K562 (cell line): ENCODE measurements at regions not wholly inside any gene's neighbourhood (a gene's known extent, or its start where the extent isn't known, plus 50 kb on each side); places are given as distances from the start of the nearest gene placed in this dataset.

Source experiments
- ARID2 ChIP-seq: fragments of 450-650 bp; IDR thresholded peaks from 2 replicates; pipeline ENCODE4 v1.6.1; 2017; ENCODE audit warnings: antibody characterized with exemption, mild to moderate bottlenecking
- CBX3 ChIP-seq, 2 experiments: IDR thresholded peaks; 1 replicate in 1 of 2; 2 replicates in 1 of 2; pipeline ENCODE4 v1.6.1; 2012; ENCODE audit warnings: inconsistent platforms in 2 of 2, low read length in 2 of 2, borderline replicate concordance in 1 of 2, control low read depth in 1 of 2
- CCAR2 ChIP-seq: fragments of 200-400 bp; formaldehyde crosslinking; IDR thresholded peaks from 2 replicates; pipeline ENCODE4 v1.6.1; 2017; ENCODE audit warnings: mild to moderate bottlenecking, low read depth, low read length
- CREM ChIP-seq: IDR thresholded peaks from 2 replicates; pipeline ENCODE4 v1.6.1; 2014; ENCODE audit warnings: antibody characterized with exemption, low read depth
- DMBX1 ChIP-seq: fragments of 250-450 bp; sonication (Bioruptor Pico); IDR thresholded peaks from 2 replicates; pipeline ENCODE4 v1.8.0; 2022; ENCODE audit warnings: inconsistent platforms, mild to moderate bottlenecking, moderate library complexity, borderline replicate concordance
- EHMT2 ChIP-seq: fragments of 450-650 bp; IDR thresholded peaks from 2 replicates; pipeline ENCODE4 v1.6.1; 2018; ENCODE audit warnings: antibody characterized with exemption
- ETV5 ChIP-seq: sonication (generic); formaldehyde crosslinking; IDR thresholded peaks from 2 replicates; pipeline ENCODE4 v1.4.0; 2020; ENCODE audit warnings: low read depth, mild to moderate bottlenecking, missing genetic modification reagents
- FOXM1 ChIP-seq, 2 experiments: fragments of 450-650 bp in 1 of 2; sonication (generic) in 1 of 2; formaldehyde crosslinking in 1 of 2; IDR thresholded peaks; 2 replicates each; pipeline versions ENCODE4 v1.6.1 to v1.9.0; 2017 to 2022; ENCODE audit warnings: low read depth in 2 of 2, mild to moderate bottlenecking in 2 of 2, missing genetic modification reagents in 1 of 2, moderate library complexity in 1 of 2
- GABPA ChIP-seq: fragments of 200-800 bp; sonication (Bioruptor generic); conservative IDR thresholded peaks from 2 replicates; pipeline ENCODE4 v1.6.1; 2016; ENCODE audit warnings: low read depth, missing genetic modification characterization, missing compliant biosample characterization
- HCFC1 ChIP-seq: IDR thresholded peaks from 2 replicates; pipeline ENCODE4 v1.6.1; 2012; ENCODE audit warnings: low read depth, low read length, improper control_type of control experiment
- HMGN3 ChIP-seq: IDR thresholded peaks from 2 replicates; pipeline ENCODE4 v1.6.1; 2011; ENCODE audit warnings: borderline replicate concordance, low read depth, mild to moderate bottlenecking, mixed read lengths, low read length; ENCODE audit not compliant: insufficient read length; ENCODE audit errors: extremely low read depth
- MCM3 ChIP-seq: fragments of 450-650 bp; IDR thresholded peaks from 2 replicates; pipeline ENCODE4 v1.6.1; 2016
- POLR2B ChIP-seq: fragments of 450-650 bp; IDR thresholded peaks from 2 replicates; pipeline ENCODE4 v1.6.1; 2018; ENCODE audit warnings: low read depth; ENCODE audit not compliant: partially characterized antibody
- PREB ChIP-seq: sonication (generic); formaldehyde crosslinking; IDR thresholded peaks from 2 replicates; pipeline ENCODE4 v1.8.1; 2023; ENCODE audit warnings: mild to moderate bottlenecking, missing genetic modification reagents
- RBFOX2 ChIP-seq: fragments of 200-400 bp; formaldehyde crosslinking; IDR thresholded peaks from 2 replicates; pipeline ENCODE4 v1.6.1; 2017; ENCODE audit warnings: low read depth, mild to moderate bottlenecking, low read length, moderate library complexity
- RBM14 ChIP-seq: fragments of 200-400 bp; formaldehyde crosslinking; IDR thresholded peaks from 2 replicates; pipeline ENCODE4 v1.6.1; 2018; ENCODE audit warnings: low read depth, mild to moderate bottlenecking, low read length, moderate library complexity, borderline replicate concordance; ENCODE audit not compliant: insufficient read depth
- SMARCA4 ChIP-seq: fragments of 450-650 bp; IDR thresholded peaks from 2 replicates; pipeline ENCODE4 v1.6.1; 2016
- TCF3 ChIP-seq: sonication (generic); formaldehyde crosslinking; IDR thresholded peaks from 2 replicates; pipeline ENCODE4 v1.4.0; 2020; ENCODE audit warnings: mild to moderate bottlenecking, missing genetic modification reagents
- TCFL5 ChIP-seq: fragments of 250-450 bp; sonication (Bioruptor Pico); conservative IDR thresholded peaks from 2 replicates; pipeline ENCODE4 v1.6.1; 2021; ENCODE audit warnings: mild to moderate bottlenecking, moderate library complexity, matching md5 sums
- TEAD1 ChIP-seq, 2 experiments: fragments of 450-650 bp in 1 of 2; sonication (generic) in 1 of 2; formaldehyde crosslinking; IDR thresholded peaks; 2 replicates each; pipeline versions ENCODE4 v1.4.0 to v1.8.0; 2020 to 2022; ENCODE audit warnings: mild to moderate bottlenecking in 2 of 2, missing genetic modification reagents in 1 of 2
- THRA ChIP-seq: fragments of 450-650 bp; IDR thresholded peaks from 2 replicates; pipeline ENCODE4 v1.6.1; 2017; ENCODE audit warnings: mild to moderate bottlenecking, moderate library complexity
- TRIM28 ChIP-seq: fragments of 450-650 bp; IDR thresholded peaks from 2 replicates; pipeline ENCODE4 v1.6.1; 2017
- TSC22D4 ChIP-seq: fragments of 450-650 bp; IDR thresholded peaks from 2 replicates; pipeline ENCODE4 v1.6.1; 2016; ENCODE audit warnings: missing genetic modification characterization, missing biosample characterization, control low read depth
- ZNF133 ChIP-seq: fragments of 250-450 bp; sonication (Bioruptor Pico); IDR thresholded peaks from 2 replicates; pipeline ENCODE4 v1.4.0; 2020; ENCODE audit warnings: mild to moderate bottlenecking
- ZNF140 ChIP-seq: fragments of 250-450 bp; sonication (Bioruptor Pico); IDR thresholded peaks from 2 replicates; pipeline ENCODE4 v1.8.0; 2021; ENCODE audit warnings: moderate library complexity, mild to moderate bottlenecking, inconsistent platforms
- ZNF174 ChIP-seq: fragments of 250-450 bp; sonication (Bioruptor Pico); IDR thresholded peaks from 2 replicates; pipeline ENCODE4 v1.4.0; 2020; ENCODE audit warnings: mild to moderate bottlenecking
- ZNF175 ChIP-seq: fragments of 200-800 bp; sonication (Bioruptor generic); IDR thresholded peaks from 2 replicates; pipeline ENCODE4 v1.6.1; 2016; ENCODE audit warnings: low read depth, mild to moderate bottlenecking, missing genetic modification characterization, missing compliant biosample characterization
- ZNF217 ChIP-seq: sonication (generic); formaldehyde crosslinking; IDR thresholded peaks from 2 replicates; pipeline ENCODE4 v1.8.0; 2022; ENCODE audit warnings: mild to moderate bottlenecking, missing genetic modification reagents
- ZNF224 ChIP-seq: sonication (generic); formaldehyde crosslinking; IDR thresholded peaks from 2 replicates; pipeline ENCODE4 v1.8.0; 2022; ENCODE audit warnings: mild to moderate bottlenecking, missing genetic modification reagents
- ZNF316 ChIP-seq: fragments of 450-650 bp; IDR thresholded peaks from 2 replicates; pipeline ENCODE4 v1.6.1; 2016
- ZNF324 ChIP-seq: fragments of 250-450 bp; sonication (Bioruptor Pico); IDR thresholded peaks from 2 replicates; pipeline ENCODE4 v1.4.0; 2020; ENCODE audit warnings: mild to moderate bottlenecking

- peak; percentile 60 for TF ChIP-seq TCF3
- no peak for TF ChIP-seq TCFL5 (CRISPR knock-in tag)
- TF ChIP-seq ZNF140 (CRISPR knock-in tag) = no peak
- TF ChIP-seq TSC22D4 (tag) = no peak
- TF ChIP-seq ZNF324 (CRISPR knock-in tag) = no peak
- TF ChIP-seq ZNF217 (CRISPR knock-in tag) = no peak
- no peak for TF ChIP-seq EHMT2
- TF ChIP-seq PREB (CRISPR knock-in tag) = no peak
- TF ChIP-seq HMGN3 = peak; percentile 42
- TF ChIP-seq ETV5 (CRISPR knock-in tag) = no peak
- TF ChIP-seq ZNF174 (CRISPR knock-in tag) = no peak
- no peak for TF ChIP-seq CBX3 (IDR thresholded peaks at IDR 0.05; ENCODE audit: borderline replicate concordance in 1 of 2, low read length in 2 of 2)
- 0 out of 2 replicates have a peak, but pooled peaks have one; percentile 47 for TF ChIP-seq ZNF175 (CRISPR knock-in tag)
- TF ChIP-seq CREM = peak; percentile 61; the same call in 1 of the 2 replicates
- peak; percentile 20 for TF ChIP-seq ZNF316
- TF ChIP-seq MCM3 = no peak
- TF ChIP-seq THRA = no peak
- no peak for TF ChIP-seq ARID2
- no peak for TF ChIP-seq ZNF133 (CRISPR knock-in tag)
- no peak for TF ChIP-seq DMBX1 (CRISPR knock-in tag)
- TF ChIP-seq SMARCA4 = peak; percentile 91
- TF ChIP-seq FOXM1 (IDR thresholded peaks at IDR 0.05; ENCODE audit: low read depth) = peak; percentile 38; the same call in 1 of the 2 replicates
- TF ChIP-seq FOXM1 (CRISPR knock-in tag; IDR thresholded peaks at IDR 0.05; ENCODE audit: low read depth) = no peak
- TF ChIP-seq TRIM28 = no peak
- TF ChIP-seq CCAR2 = no peak
- TF ChIP-seq ZNF224 (CRISPR knock-in tag) = no peak
- TF ChIP-seq TEAD1 (CRISPR knock-in tag; IDR thresholded peaks at IDR 0.05) = 0 out of 4 replicates have a peak, but pooled peaks of 1 of the 2 experiments have one; percentile 6
- TF ChIP-seq POLR2B = no peak
- TF ChIP-seq RBM14 = no peak
- TF ChIP-seq GABPA (tag) = no peak
- no peak for TF ChIP-seq RBFOX2
- no peak for TF ChIP-seq HCFC1
These were observed 428.7 kb upstream of the TRIB2 start (continued) for GRCh38 chr2:12288048-12288447.
